BE2C (cell line): ENCODE measurements at regions not wholly inside any gene's neighbourhood (a gene's known extent, or its start where the extent isn't known, plus 50 kb on each side); places are given as distances from the start of the nearest gene placed in this dataset.
"Not testable (repeated sequence)": the region's sequence is repeated elsewhere in the genome, so short reads cannot be mapped to it uniquely, and the experiment has no call there.

ENCODE experiments used
- DNase-seq: peaks from one replicate; pipeline ENCODE4 v3.0.0-alpha.2; 2020
- H3K27me3 ChIP-seq: fragments of 250-450 bp; sonication (Bioruptor Pico); 2 replicates; pipeline ENCODE4 v1.5.1; 2020; ENCODE audit warnings: mild to moderate bottlenecking
- H3K36me3 ChIP-seq: fragments of 250-450 bp; sonication (Bioruptor Pico); 2 replicates; pipeline ENCODE4 v1.5.1; 2020; ENCODE audit warnings: mild to moderate bottlenecking
- H3K4me1 ChIP-seq: fragments of 250-450 bp; sonication (Bioruptor Pico); 2 replicates; pipeline ENCODE4 v1.5.1; 2020
- H3K4me3 ChIP-seq: 2 replicates; pipeline ENCODE4 v1.5.1; 2011; ENCODE audit warnings: low read depth, low read length
- H3K9me3 ChIP-seq: fragments of 250-450 bp; sonication (Bioruptor Pico); 2 replicates; pipeline ENCODE4 v1.5.1; 2020
- TF ChIP-seq, protein P1 (sequence below): IDR thresholded peaks from 2 replicates; pipeline ENCODE4 v1.5.1; 2012; ENCODE audit warnings: mild to moderate bottlenecking, low read depth, low read length

DNA sequence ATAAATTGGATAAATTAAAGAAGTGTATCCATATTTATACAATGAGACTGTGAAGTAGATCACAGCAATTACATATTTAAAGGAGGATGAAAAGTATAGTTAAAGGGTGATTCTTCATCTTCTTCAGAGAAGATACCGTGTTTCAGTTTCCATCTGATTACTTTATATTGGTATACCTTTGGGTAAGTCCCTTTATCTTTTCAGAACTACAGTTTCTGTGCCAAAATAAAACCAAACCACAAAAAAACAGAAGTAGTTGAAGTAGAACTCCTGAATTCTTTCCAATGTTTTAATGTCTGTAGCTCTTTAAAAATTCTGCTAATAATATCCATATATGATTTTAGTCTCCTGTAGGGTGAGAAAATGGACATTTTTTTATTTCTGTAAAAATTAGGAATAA lies 231.2 kb upstream of the LINC00305 start:
- TF ChIP-seq, protein P1, sequence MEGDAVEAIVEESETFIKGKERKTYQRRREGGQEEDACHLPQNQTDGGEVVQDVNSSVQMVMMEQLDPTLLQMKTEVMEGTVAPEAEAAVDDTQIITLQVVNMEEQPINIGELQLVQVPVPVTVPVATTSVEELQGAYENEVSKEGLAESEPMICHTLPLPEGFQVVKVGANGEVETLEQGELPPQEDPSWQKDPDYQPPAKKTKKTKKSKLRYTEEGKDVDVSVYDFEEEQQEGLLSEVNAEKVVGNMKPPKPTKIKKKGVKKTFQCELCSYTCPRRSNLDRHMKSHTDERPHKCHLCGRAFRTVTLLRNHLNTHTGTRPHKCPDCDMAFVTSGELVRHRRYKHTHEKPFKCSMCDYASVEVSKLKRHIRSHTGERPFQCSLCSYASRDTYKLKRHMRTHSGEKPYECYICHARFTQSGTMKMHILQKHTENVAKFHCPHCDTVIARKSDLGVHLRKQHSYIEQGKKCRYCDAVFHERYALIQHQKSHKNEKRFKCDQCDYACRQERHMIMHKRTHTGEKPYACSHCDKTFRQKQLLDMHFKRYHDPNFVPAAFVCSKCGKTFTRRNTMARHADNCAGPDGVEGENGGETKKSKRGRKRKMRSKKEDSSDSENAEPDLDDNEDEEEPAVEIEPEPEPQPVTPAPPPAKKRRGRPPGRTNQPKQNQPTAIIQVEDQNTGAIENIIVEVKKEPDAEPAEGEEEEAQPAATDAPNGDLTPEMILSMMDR = no peak
- no peak overlapping the region for H3K4me3 ChIP-seq
- no peaks in the 10 kb centered on the region for H3K27me3 ChIP-seq
- DNase-seq = no peak
- H3K4me1 ChIP-seq = no peaks in the 10 kb centered on the region
- H3K36me3 ChIP-seq = no peaks in the 10 kb centered on the region
- no peaks in the 10 kb centered on the region for H3K9me3 ChIP-seq

DNA sequence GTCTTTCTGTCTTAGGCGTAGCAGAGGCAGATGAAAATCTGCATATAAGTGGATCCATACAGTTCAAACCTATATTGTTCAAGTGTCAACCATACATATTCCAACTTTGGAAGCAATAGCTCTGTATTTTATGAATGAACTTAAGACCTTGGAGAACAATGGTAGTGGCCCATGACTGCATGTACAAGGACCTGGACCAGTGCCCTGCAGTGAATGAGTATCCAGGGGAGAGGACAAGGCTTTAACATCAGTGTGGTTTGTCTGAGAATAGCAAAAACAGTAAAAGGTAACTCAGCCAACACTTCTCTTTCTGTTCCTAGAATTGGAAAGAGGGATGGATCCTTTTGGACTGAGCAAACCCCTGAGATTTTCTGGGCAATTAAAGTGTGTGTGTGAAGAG lies 230.8 kb upstream of the LINC00305 start:
- H3K4me3 ChIP-seq = no peak overlapping the region
- no peaks in the 10 kb centered on the region for H3K4me1 ChIP-seq
- no peaks in the 10 kb centered on the region for H3K36me3 ChIP-seq
- no peaks in the 10 kb centered on the region for H3K27me3 ChIP-seq
- DNase-seq = no peak
- no peaks in the 10 kb centered on the region for H3K9me3 ChIP-seq
- TF ChIP-seq, protein P1 = no peak

DNA sequence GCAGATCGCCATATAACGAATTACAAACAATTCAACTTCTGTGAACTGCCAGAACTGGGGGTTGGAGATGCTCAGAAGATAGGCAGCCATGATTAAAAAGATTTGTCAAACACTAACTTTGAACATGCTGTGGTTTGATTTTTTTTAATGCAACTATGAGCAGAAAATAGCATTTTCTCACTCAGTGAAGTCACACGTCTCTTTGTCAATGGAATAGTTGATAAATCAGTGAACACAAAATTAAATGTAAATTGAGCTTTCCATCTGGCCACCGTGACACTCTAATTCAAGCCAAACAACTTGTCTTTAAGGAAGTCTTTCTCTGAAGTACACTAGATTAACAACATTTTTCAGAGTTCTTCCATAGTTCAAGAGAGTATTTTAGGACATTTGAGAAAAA lies 228.6 kb upstream of the LINC00305 start:
- no peak for DNase-seq
- H3K36me3 ChIP-seq = no peaks in the 10 kb centered on the region
- H3K27me3 ChIP-seq = no peaks in the 10 kb centered on the region

DNA sequence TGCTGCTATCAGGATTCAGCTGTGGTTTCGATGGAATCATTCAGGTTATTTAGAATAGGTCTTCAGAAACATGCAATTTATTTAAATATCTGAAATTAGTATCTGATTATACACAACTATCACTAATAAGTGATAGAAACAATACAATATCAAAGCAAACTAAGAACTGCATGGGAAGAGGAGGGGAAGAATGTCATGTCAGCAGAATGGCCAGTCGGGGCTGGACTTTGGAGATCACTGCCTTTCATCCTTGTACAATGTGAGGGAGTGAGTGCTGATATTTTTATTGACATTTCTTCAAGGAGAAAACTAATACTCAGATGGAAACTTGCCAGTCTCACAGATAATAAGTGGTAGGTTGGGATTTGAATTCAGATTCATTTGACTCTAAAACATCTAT lies 224.0 kb upstream of the LINC00305 start:
- Histone ChIP-seq H3K9me3 (no peaks in the 10 kb centered on the region), H3K36me3 (no peaks in the 10 kb centered on the region), H3K27me3 (no peaks in the 10 kb centered on the region), H3K4me3 (no peak overlapping the region), H3K4me1 (no peaks in the 10 kb centered on the region)
- TF ChIP-seq, protein P1 = no peak
- DNase-seq = no peak

More for the DNA sequence above, 228.6 kb upstream of the LINC00305 start:
- TF ChIP-seq, protein P1 = no peak
- Histone ChIP-seq H3K4me3 (no peak overlapping the region), H3K4me1 (no peaks in the 10 kb centered on the region), H3K9me3 (no peaks in the 10 kb centered on the region)

DNA sequence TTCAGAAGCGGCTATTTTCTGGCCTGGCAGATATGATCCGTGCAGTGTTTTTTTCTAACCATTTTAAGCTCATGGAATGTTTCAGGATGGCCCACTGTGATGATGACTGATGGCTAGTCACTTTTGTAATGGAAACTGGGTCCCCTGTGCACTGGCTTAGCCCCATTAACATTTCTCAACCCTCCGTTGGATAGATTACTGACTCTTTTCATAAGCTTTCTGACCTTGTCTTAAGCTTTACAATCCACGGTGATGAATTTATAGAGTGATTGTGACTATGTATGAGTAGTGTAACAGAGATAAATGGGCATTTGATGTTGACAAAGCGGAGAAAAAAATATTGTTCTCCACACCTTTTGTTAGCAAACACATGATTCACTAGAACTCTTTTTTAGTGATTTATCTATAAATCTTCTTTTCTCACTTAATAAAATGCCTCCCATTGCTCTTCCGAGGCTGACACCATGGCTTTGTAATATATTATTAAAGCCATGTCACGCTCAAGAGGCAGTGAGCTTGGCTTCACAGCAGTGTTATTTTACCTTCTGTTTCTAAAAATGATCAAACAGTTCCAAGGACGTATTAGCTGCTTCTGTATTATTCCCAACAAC lies 221.0 kb upstream of the LINC00305 start:
- not testable (repeated sequence) for H3K36me3 ChIP-seq, H3K9me3 ChIP-seq, H3K27me3 ChIP-seq, H3K4me3 ChIP-seq, H3K4me1 ChIP-seq, DNase-seq

DNA sequence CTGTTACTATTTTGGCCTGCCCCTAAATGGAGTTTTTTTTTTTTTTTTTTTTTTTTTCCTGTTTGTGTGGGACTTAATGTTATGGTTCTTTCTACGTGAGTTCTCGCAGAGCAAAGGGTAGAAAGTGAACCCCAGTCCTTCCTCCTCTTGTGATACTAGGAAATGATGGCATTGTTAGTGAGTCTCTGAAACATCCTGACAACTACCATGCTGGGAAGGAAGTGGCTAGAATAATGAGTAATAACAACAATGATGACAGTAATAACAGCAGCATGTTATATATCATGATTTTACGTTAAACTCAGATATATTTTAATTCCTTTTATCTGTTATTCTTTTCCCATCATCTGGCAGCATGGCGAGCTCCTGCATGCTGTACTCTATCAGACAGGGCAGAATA lies 216.2 kb upstream of the LINC00305 start:
- no peak for DNase-seq
- no peak overlapping the region for H3K4me3 ChIP-seq
- TF ChIP-seq, protein P1 = no peak
- no peaks in the 10 kb centered on the region for H3K9me3 ChIP-seq
- no peaks in the 10 kb centered on the region for H3K27me3 ChIP-seq
- H3K36me3 ChIP-seq = no peaks in the 10 kb centered on the region
- H3K4me1 ChIP-seq = no peaks in the 10 kb centered on the region

DNA sequence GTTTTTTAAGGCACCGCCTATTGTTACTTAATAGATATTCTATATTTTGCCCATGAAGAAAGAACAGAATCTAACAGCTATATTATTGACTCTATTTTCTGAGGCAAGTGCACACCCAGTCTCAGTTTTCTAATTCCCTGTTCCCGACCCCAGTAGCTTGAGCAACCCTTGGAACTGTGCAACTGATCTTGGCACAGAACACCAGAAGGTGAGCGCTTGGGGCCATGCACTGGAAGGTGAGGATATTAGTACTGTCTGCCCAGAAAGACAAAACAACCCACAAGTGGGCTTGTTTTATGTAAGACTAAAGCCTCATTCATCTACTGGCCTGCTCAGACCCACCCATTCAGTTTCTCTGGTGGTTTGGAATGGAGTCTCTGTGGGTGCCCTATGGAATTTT lies 188.8 kb upstream of the LINC00305 start:
- Histone ChIP-seq H3K36me3 (no peaks in the 10 kb centered on the region), H3K9me3 (no peaks in the 10 kb centered on the region), H3K4me1 (no peaks in the 10 kb centered on the region), H3K27me3 (no peaks in the 10 kb centered on the region), H3K4me3 (no peak overlapping the region)
- TF ChIP-seq, protein P1 = no peak
- DNase-seq = no peak
